ENCODE measurements at regions not wholly inside any gene's neighbourhood (a gene's known extent, or its start where the extent isn't known, plus 50 kb on each side); places are given as distances from the start of the nearest gene placed in this dataset.
"Not testable (repeated sequence)": the region's sequence is repeated elsewhere in the genome, so short reads cannot be mapped to it uniquely, and the experiment has no call there.

DNA sequence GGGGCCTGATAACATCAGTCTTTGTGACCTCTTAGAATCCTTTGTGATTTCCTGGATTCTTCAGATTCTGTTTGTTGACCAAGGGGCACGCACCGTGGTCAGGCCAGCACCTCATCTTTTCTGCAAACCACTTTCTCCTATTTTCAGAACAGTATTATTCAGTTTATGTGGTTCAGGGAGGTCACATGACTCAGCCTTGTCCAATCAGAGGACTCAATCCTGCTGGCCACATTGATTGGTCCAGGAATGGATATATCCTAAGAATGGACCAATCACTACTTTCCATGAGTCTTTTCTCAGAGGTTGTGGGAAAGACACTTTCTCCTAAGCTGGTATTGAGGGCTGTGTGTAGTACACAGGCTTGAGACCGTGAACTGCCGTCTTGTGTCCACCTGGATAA is 123.1 kb upstream of the EEF2KMT start:
- no peaks in the 10 kb centered on the region for H3K27me3 ChIP-seq
- H3K4me3 ChIP-seq, result no peak overlapping the region
- H3K36me3 ChIP-seq, result no peaks in the 10 kb centered on the region
- no peaks in the 10 kb centered on the region for H3K4me1 ChIP-seq
- TF ChIP-seq POLR2AphosphoS5 (IDR thresholded peaks at IDR 0.05; ENCODE audit: insufficient read depth in 1 of 2, low read depth in 1 of 2), result no peak
- TF ChIP-seq, protein P1, sequence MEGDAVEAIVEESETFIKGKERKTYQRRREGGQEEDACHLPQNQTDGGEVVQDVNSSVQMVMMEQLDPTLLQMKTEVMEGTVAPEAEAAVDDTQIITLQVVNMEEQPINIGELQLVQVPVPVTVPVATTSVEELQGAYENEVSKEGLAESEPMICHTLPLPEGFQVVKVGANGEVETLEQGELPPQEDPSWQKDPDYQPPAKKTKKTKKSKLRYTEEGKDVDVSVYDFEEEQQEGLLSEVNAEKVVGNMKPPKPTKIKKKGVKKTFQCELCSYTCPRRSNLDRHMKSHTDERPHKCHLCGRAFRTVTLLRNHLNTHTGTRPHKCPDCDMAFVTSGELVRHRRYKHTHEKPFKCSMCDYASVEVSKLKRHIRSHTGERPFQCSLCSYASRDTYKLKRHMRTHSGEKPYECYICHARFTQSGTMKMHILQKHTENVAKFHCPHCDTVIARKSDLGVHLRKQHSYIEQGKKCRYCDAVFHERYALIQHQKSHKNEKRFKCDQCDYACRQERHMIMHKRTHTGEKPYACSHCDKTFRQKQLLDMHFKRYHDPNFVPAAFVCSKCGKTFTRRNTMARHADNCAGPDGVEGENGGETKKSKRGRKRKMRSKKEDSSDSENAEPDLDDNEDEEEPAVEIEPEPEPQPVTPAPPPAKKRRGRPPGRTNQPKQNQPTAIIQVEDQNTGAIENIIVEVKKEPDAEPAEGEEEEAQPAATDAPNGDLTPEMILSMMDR (IDR thresholded peaks at IDR 0.05), result no peak
- TF ChIP-seq POLR2A (IDR thresholded peaks at IDR 0.05), result no peak
- intact Hi-C loops (cut with DNase I), result no loop called here
- no peaks in the 10 kb centered on the region for H3K9me3 ChIP-seq
- DNase-seq (ENCODE audit: extremely low spot score in 2 of 2), result no peak
- H3K27ac ChIP-seq, result no peak overlapping the region

DNA sequence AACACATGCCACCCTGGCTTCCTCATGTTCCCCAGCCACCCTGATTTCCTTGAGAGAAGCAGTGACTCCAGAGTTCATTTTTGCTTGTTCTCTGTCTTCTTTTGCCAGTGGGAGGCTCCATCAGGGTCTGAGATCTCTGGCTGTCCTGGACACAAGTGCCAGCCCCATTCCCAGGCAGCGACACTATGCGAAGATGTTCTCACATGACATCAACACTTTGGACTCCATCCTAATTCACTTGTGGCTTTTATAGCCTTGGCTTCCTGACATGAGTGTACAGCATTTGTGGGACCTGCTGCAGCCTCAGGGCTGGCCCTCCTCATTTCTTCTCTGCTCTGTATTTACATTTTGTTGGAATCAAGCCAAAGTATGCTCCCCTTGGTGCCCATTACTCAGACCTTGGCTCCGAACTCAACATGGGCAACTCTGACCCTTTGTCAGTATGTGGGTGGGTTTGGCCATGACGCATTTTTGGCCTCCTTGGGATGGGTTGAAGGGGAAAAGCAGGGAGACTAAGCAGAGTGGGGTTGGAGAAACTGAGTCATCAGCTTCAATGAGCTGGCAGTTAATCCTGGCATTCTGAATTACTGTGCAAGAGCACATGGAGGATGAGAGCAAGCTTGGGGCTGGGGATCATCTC is 119.0 kb upstream of the EEF2KMT start:
- intact Hi-C loops (cut with DNase I), result no loop called here
- H3K27ac ChIP-seq, result no peak overlapping the region
- no peak for DNase-seq (ENCODE audit: extremely low spot score in 2 of 2)
- TF ChIP-seq, protein P1 (IDR thresholded peaks at IDR 0.05), result no peak
- TF ChIP-seq POLR2AphosphoS5 (IDR thresholded peaks at IDR 0.05; ENCODE audit: insufficient read depth in 1 of 2, low read depth in 1 of 2) (no peak), POLR2A (IDR thresholded peaks at IDR 0.05) (no peak)
- H3K4me1 ChIP-seq, result no peaks in the 10 kb centered on the region
- no peak overlapping the region for H3K4me3 ChIP-seq
- H3K27me3 ChIP-seq, result no peaks in the 10 kb centered on the region
- no peaks in the 10 kb centered on the region for H3K36me3 ChIP-seq
- no peaks in the 10 kb centered on the region for H3K9me3 ChIP-seq

GRCh38 chr16:5215901-5216300 is 118.3 kb upstream of the EEF2KMT start:
- intact Hi-C loops (cut with DNase I), result no loop called here
- Histone ChIP-seq H3K4me1 (no peaks in the 10 kb centered on the region), H3K27me3 (no peaks in the 10 kb centered on the region), H3K4me3 (no peak overlapping the region), H3K9me3 (no peaks in the 10 kb centered on the region), H3K36me3 (no peaks in the 10 kb centered on the region), H3K27ac (no peak overlapping the region)
- no peak for TF ChIP-seq POLR2A (IDR thresholded peaks at IDR 0.05)
- TF ChIP-seq, protein P1 (IDR thresholded peaks at IDR 0.05), result no peak
- TF ChIP-seq POLR2AphosphoS5 (IDR thresholded peaks at IDR 0.05; ENCODE audit: insufficient read depth in 1 of 2, low read depth in 1 of 2), result no peak
- no peak for DNase-seq (ENCODE audit: extremely low spot score in 2 of 2)

DNA sequence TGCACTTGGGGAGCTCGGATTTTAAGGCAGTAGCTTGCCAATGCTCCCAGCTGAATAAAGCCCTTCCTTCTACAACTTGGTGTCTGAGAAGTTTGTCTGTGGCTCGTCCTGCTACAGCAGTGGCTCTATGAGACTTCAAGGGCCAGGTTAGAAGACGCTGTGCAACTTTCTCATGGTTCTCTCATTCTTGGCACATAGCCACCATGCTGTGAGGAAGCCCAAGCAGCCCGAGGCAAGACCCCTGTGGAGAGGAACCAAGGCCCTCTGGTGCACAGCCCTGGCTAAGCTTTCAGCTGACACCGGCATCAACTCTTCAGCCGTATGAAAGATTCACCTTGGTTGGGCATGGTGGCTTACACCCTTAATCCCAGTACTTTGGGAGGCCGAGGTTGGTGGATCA is 116.9 kb upstream of the EEF2KMT start:
- Histone ChIP-seq H3K36me3 (no peaks in the 10 kb centered on the region), H3K4me1 (no peaks in the 10 kb centered on the region), H3K27ac (no peak overlapping the region), H3K27me3 (no peaks in the 10 kb centered on the region), H3K9me3 (no peaks in the 10 kb centered on the region), H3K4me3 (no peak overlapping the region)
- intact Hi-C loops (cut with DNase I), result no loop called here
- no peak for DNase-seq (ENCODE audit: extremely low spot score in 2 of 2)
- TF ChIP-seq POLR2AphosphoS5 (IDR thresholded peaks at IDR 0.05; ENCODE audit: insufficient read depth in 1 of 2, low read depth in 1 of 2) (no peak), POLR2A (IDR thresholded peaks at IDR 0.05) (no peak)

- H3K27ac ChIP-seq; H3K9me3 ChIP-seq; H3K4me3 ChIP-seq; H3K27me3 ChIP-seq; H3K4me1 ChIP-seq; DNase-seq (ENCODE audit: extremely low spot score in 2 of 2); H3K36me3 ChIP-seq; intact Hi-C loops (cut with DNase I): not testable (repeated sequence)
These were observed 114.9 kb upstream of the EEF2KMT start for GRCh38 chr16:5212501-5212900.

GRCh38 chr16:5207862-5208498 is 110.4 kb upstream of the EEF2KMT start:
- H3K4me3 ChIP-seq; H3K27ac ChIP-seq; H3K9me3 ChIP-seq; DNase-seq (ENCODE audit: extremely low spot score in 2 of 2); H3K27me3 ChIP-seq; intact Hi-C loops (cut with DNase I); H3K4me1 ChIP-seq; H3K36me3 ChIP-seq: not testable (repeated sequence)

Data from vagina (tissue), 2 donors.